ENCODE measurements at regions not wholly inside any gene's neighbourhood (a gene's known extent, or its start where the extent isn't known, plus 50 kb on each side); places are given as distances from the start of the nearest gene placed in this dataset.
"Not testable (repeated sequence)": the region's sequence is repeated elsewhere in the genome, so short reads cannot be mapped to it uniquely, and the experiment has no call there.

- peak; percentile 93 for DNase-seq (ENCODE audit: low read depth)
- no peak overlapping the region for H3K4me3 ChIP-seq (ENCODE audit: low read depth, low read length)
- TF ChIP-seq CTCF (conservative IDR thresholded peaks at IDR 0.05; ENCODE audit: low read depth, low read length), result peak; percentile 87
Observed at GRCh38 chr7:106736508-106737201, 75.7 kb upstream of the CCDC71L start.

GRCh38 chr7:106737202-106737562, 76.2 kb upstream of the CCDC71L start:
- peak; percentile 62 for TF ChIP-seq CTCF (conservative IDR thresholded peaks at IDR 0.05; ENCODE audit: low read depth, low read length)
- no peak overlapping the region for H3K4me3 ChIP-seq (ENCODE audit: low read depth, low read length)
- DNase-seq (ENCODE audit: low read depth), result peak; percentile 83

GRCh38 chr7:106740806-106741205, 79.8 kb upstream of the CCDC71L start:
- no peak for TF ChIP-seq CTCF (conservative IDR thresholded peaks at IDR 0.05; ENCODE audit: low read depth, low read length)
- no peak overlapping the region for H3K4me3 ChIP-seq (ENCODE audit: low read depth, low read length)
- DNase-seq (ENCODE audit: low read depth), result no peak

DNA sequence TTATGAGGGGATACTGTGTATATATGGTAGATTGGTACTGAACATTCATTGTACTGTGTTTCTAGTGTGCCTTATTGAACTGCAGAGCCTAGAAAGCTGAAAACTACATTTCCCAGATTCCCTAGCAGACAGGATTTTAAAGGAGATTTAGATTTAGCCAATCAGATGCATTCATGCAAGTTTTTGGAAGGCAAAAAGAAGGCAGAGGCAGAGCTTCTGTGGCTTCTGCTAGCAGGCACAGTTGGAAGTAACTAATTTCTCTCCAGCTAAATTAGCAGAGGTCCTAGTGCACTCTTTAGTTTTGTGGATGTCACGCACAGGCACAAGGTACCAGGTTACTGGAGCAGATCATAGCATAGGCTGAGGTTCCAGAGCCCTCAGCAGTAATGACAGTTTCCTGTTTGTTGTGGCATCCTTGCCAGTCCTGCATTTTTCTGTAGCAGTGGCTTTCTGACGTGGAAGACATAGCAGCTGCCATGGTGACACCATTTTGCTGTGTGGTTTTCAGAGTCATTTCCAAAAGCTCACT, 83.7 kb upstream of the CCDC71L start:
- no peak overlapping the region for H3K4me3 ChIP-seq (ENCODE audit: low read depth, low read length)
- DNase-seq (ENCODE audit: low read depth), result no peak
- TF ChIP-seq CTCF (conservative IDR thresholded peaks at IDR 0.05; ENCODE audit: low read depth, low read length), result no peak

DNA sequence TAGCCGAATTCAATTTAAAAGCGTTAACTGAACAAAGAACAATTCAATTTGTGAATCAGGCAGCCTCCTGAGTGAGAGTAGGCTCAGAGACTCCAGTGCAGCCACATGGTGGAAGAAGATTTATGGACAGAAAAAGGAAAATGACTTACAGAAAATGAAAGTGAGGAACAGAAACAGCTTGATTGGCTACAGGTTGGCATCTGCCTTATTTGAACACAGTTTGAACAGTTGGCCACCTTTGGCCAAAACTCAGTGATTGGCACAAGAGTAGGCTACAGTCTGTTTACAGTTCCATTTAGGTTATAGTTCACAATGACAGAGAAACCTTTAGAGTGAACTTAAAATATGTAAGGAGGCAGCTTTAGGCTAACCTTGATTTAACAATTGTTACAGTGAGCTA, 86.3 kb upstream of the CCDC71L start:
- DNase-seq (ENCODE audit: low read depth); H3K4me3 ChIP-seq (ENCODE audit: low read depth, low read length): not testable (repeated sequence)

- no peak overlapping the region for H3K4me3 ChIP-seq (ENCODE audit: low read depth, low read length)
- TF ChIP-seq CTCF (conservative IDR thresholded peaks at IDR 0.05; ENCODE audit: low read depth, low read length), result no peak
- no peak for DNase-seq (ENCODE audit: low read depth)
Observed at GRCh38 chr7:106747804-106748203, 86.8 kb upstream of the CCDC71L start.

GRCh38 chr7:106749165-106749564, 88.2 kb upstream of the CCDC71L start:
- no peak for TF ChIP-seq CTCF (conservative IDR thresholded peaks at IDR 0.05; ENCODE audit: low read depth, low read length)
- no peak overlapping the region for H3K4me3 ChIP-seq (ENCODE audit: low read depth, low read length)
- peak; percentile 13 for DNase-seq (ENCODE audit: low read depth)

All from choroid plexus epithelial cell (primary cell).